ENCODE measurements at regions not wholly inside any gene's neighbourhood (a gene's known extent, or its start where the extent isn't known, plus 50 kb on each side); places are given as distances from the start of the nearest gene placed in this dataset.

GRCh38 chr17:77837917-77838316, 120.6 kb upstream of the TNRC6C start:
- DNase-seq (ENCODE audit: low spot score) = no peak
- in situ Hi-C loops (cut with MboI; ENCODE audit: low pct_unique_long_range_greater_than_20kb, low sequenced_read_pairs, unreplicated experiment) = no loop called here
- TF ChIP-seq CTCF (IDR thresholded peaks at IDR 0.05; ENCODE audit: extremely low read depth, insufficient read depth, missing control alignments) = no peak

DNA sequence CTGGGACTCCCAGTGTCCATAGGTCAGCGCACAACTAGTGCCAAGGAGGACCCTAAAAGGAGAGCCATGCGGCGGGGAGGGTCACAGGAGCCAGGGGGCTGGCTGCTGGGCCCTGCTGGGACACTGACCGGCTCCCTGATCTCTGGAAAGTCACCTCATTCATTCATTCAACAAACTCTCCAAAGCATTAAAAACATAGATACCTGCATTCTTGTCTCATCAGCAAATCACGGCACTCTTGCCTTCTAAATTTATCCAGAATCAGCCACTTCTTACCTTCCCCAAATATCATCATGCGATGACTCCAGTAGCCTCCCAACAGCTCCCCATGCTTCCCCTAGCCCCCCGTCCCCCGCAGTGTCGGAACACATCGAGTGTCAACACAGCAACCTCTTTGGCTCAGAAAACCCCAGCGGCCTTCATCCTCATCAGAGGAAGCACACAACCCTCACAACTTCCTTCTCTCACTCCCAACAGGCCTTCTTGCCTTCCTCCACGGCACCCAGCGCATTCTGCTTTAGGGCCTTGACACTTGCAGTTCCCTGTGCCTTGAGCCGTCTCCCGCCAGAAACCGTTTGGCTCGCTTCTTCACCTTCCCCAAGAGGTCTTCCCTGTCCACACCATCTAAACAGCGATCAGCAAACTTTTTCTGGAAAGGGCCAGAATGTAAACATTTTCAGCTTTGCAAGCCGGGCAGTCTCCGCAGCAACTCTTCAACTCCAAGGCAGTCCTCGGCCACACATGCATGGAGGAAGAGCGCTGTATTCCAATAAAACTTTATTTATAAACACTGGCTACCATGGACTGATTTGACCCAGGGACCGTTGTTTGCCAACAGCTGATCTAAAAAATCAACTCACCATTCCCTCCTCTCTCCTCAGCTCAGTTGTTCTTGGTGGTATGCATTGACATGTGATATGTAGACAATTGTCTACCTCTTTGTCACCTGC, 119.5 kb upstream of the TNRC6C start:
- in situ Hi-C loops (cut with MboI; ENCODE audit: low pct_unique_long_range_greater_than_20kb, low sequenced_read_pairs, unreplicated experiment) = no loop called here
- no peak for TF ChIP-seq CTCF (IDR thresholded peaks at IDR 0.05; ENCODE audit: extremely low read depth, insufficient read depth, missing control alignments)
- DNase-seq (ENCODE audit: low spot score) = no peak

DNA sequence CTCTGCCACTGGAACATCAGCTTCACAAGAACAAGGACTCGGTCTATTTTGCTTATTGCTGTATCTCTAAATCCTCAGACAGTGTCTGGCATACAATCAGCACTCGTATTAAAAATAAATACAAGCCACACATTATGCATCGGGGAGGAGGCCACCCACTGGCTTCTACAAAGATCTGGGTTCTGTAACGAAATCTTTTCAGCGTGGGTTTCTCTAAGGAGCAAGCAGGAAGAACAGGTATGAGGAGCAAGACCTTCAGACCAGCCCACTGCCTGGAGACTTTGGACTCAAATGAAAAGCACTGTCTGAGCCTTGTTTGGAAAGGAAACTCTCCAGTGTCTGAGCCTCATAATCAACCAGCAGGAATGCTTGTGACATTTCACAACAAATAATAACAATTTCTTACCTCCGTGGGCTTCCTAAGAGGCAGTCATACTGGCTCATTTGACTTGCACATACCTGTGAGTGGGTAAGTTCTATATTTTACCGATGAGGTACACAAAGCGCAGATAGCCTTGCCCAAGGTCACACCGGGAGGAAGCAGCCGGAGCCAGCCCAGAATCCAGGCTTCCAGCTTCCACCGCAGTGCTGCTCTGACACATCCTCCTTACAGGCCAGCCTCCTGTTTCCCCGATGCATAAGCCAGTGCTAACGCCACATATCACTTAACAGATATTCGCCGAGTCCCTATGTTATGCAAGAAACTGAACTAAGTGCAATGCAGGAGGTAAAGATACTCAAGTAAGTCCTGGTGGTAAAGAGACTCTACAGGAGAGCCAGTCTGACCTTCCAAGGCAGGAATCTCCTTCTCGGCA, 118.6 kb upstream of the TNRC6C start:
- DNase-seq (ENCODE audit: low spot score) = no peak
- TF ChIP-seq CTCF (IDR thresholded peaks at IDR 0.05; ENCODE audit: extremely low read depth, insufficient read depth, missing control alignments) = no peak
- in situ Hi-C loops (cut with MboI; ENCODE audit: low pct_unique_long_range_greater_than_20kb, low sequenced_read_pairs, unreplicated experiment) = no loop called here

- no peak for TF ChIP-seq CTCF (IDR thresholded peaks at IDR 0.05; ENCODE audit: extremely low read depth, insufficient read depth, missing control alignments)
- DNase-seq (ENCODE audit: low spot score) = no peak
- in situ Hi-C loops (cut with MboI; ENCODE audit: low pct_unique_long_range_greater_than_20kb, low sequenced_read_pairs, unreplicated experiment) = no loop called here
Observed at GRCh38 chr17:77840513-77841165, 117.9 kb upstream of the TNRC6C start.

DNA sequence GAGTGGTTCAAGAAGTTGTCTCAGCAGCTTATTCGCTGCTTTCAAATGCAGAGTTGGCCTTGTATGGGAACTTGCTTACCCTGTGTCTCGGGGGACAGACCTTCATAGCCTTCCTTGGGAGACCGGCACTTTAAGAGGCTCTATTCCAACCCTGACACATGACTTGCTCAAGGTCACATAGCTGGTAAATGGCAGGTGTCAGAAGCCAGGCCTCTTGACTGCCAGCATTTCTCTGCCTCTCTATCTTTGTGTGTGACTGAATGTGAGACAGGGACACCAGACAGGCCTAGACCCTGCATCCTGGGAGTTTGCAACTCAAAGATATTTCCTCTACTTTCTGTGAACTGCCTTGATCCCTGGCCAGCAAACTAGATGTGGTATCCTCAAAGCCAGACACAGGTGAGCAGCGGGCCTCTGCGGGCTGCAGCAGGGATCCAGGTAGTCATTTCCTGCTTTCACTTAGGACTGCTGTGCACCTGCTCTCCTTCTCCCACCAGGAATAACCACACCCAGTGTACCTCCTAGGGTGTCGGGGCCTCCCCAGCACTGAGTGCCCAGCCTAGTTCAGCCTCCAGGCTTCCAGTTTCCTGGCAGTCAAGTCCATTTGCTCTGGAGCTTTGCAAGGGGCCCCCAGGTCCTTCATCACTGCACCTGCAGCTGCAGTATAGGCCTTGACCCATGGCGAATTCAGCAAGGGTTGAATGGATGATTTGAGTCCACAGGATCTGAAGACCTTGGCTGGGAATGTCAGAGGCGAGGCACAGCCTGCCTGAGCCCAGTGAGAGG, 116.6 kb upstream of the TNRC6C start:
- TF ChIP-seq CTCF (IDR thresholded peaks at IDR 0.05; ENCODE audit: extremely low read depth, insufficient read depth, missing control alignments) = no peak
- in situ Hi-C loops (cut with MboI; ENCODE audit: low pct_unique_long_range_greater_than_20kb, low sequenced_read_pairs, unreplicated experiment) = no loop called here
- DNase-seq (ENCODE audit: low spot score) = no peak

Measured in GM13977 (cell line).